Activated CD8-positive, alpha-beta memory T cell treated with anti-CD3 and anti-CD28 coated beads, Interleukin-2, amount 50 U/mL, for 4 hours (primary cell): ENCODE measurements at regions not wholly inside any gene's neighbourhood (a gene's known extent, or its start where the extent isn't known, plus 50 kb on each side); places are given as distances from the start of the nearest gene placed in this dataset.

Source experiments
- DNase-seq: peaks from one replicate; pipeline ENCODE4 v3.0.0-alpha.2; 2020

DNA sequence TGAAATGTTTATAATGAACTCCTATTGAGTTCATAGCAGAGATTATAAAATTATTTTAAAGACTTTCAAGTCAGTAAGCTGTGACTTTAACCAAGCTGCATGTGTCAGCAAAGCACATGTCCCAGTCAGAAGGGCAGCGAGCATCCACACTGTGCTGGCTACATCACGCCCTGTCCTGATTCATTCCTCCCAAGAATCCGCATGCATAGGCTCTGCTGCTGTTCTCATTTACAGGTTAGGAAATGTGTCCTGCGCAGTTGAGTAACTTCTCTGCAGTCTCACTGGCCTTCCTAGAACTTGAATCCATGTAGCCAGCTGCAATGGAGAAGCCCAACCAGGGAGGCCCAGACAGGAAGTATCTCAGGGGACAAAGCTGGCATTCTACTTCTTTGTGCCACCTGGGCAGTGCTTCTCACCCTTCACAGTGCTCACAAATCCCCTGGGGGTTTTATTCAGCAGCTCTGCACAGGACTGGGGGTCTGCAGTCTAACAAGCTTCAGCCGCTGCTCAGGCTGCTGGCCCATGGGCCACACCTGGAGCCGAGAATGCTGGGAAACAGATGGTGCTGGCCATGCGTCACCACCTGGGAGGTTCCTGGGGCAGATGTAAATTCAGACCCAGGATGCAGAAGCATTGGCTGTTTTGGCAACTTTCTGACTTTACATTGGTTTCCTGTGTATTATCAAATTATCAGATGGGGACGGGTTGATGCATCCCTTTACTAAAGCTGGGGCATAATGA lies 192.8 kb upstream of the GDF10 start:
- DNase-seq, result no peak

- no peak for DNase-seq
Measured at GRCh38 chr10:47109906-47110305, 190.1 kb upstream of the GDF10 start.

DNA sequence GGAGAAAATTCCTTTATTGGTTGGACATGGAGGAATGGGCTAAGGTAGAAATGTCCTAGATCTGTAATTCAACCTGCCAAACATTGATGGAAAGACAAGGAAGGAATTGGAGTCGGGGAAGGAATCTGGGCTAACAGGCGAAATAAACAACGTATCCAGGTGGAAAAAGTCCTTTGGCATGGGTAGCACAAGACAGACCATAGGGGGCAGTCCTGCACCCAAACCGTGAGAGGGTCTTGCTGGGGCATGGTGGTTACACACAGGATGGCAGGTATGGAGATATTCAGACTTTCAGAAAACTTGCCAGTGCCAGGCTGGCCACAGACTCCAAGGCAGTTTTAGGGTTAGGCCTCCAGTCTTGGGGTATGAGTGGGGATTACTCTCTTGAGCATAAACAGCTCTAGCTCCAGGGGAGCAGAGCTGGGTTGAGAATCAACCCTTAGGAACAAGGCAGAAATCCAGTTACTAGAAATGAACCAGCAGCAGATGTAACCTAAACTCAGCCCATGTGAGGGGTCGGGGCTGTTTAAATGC lies 188.6 kb upstream of the GDF10 start:
- no peak for DNase-seq

DNA sequence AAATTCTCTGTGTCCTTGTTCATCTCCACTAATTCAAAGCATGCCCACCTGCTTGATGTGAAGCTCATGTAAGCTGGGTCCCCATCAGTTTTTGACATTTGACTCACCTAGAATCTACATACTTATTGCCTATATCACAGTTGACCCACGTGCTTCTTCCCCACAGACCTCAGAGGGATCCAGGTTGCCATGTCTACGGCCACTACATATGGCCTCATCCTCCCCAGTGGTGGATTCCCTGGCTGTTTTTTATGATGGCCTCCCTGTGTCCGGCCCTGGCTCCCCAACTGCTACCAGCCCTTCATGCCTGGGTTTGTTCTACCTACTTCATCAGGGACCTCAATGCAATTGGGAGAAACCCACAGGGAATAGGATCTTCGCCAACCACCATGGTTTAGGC lies 187.4 kb upstream of the GDF10 start:
- DNase-seq, result no peak

GRCh38 chr10:47113907-47114500 lies 186.0 kb upstream of the GDF10 start:
- DNase-seq, result no peak

GRCh38 chr10:47114680-47115186 lies 185.3 kb upstream of the GDF10 start:
- DNase-seq, result no peak

GRCh38 chr10:47115322-47115721 lies 184.7 kb upstream of the GDF10 start:
- no peak for DNase-seq

GRCh38 chr10:47116445-47116844 lies 183.6 kb upstream of the GDF10 start:
- no peak for DNase-seq

GRCh38 chr10:47118326-47118725 lies 181.7 kb upstream of the GDF10 start:
- DNase-seq, result no peak

DNA sequence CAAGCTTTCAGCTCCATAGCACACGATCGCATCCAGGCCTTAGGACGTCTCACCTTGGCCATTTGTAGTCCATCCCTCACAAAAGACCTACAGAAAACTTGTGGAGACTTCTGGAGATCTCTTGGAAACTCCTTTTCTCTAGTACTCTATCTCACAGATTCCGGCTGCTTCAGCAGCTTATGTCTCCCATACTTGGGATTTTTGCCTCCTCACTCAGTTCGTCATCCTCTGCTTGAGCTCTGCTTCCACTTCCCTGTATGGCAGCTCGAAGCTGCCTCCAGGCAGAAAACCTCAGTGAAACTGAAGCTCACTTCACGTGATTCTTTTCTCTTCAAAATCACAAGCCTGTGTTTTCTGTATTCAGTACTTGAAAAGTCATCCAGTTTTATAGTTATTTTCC lies 178.7 kb upstream of the GDF10 start:
- DNase-seq, result no peak

DNA sequence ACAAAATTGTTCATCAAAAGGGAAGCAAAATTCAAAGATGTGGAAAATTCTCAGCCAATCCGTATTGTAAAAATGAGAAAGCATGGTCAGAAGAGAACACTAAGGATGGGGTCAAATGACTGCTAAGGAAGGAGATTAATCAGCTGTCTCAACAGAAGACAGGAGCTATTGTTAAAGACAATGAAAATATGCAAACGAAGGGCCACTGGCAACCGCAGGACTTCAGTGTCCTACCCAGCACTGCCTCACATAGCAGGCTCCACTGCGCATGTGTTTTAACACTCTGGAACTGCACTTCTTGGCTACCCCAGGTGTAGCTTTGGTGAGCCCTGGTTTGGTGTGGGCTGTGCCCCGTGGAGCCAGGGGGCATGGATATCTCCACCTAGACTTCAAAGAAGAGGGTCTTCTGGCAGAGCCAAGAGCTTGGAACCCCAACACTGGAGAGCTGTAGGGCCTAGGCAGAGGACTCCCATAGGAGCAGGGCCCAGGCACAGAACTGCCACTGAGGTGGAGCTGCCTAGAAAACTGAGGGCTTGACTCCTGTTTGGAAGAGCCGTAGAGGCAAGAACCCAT lies 176.2 kb upstream of the GDF10 start:
- no peak for DNase-seq

DNA sequence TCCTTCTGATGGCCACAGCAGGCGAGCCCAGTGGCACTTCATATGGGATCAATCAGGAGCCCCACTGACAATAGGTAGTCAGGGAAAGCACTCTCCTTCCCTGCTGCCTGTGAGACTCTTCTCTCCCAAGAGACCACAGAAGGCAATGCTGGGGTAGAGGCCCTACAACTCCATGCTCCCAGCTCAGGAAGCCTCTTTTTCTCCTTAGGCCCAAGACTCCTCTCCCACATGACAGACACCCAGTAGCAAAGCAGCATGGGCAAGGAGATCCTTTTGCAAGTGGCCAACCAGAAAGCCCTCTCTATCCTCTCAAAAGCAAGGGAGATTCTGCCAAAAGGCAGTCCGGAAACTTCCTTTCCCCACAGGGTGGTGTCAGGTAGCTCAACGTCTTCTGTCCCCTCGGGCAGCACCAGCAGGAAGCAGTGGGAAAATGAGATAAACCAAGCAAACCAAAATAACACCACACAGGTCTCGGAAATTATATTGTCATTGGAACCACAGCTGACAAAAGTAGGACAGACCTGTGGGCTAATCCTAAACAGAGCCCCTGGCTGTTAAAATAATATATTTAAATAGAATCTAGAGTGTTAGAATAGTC lies 172.7 kb upstream of the GDF10 start:
- no peak for DNase-seq

GRCh38 chr10:47130491-47130890 lies 169.5 kb upstream of the GDF10 start:
- no peak for DNase-seq

- DNase-seq, result no peak
Measured at GRCh38 chr10:47133871-47134570, 166.0 kb upstream of the GDF10 start.

DNA sequence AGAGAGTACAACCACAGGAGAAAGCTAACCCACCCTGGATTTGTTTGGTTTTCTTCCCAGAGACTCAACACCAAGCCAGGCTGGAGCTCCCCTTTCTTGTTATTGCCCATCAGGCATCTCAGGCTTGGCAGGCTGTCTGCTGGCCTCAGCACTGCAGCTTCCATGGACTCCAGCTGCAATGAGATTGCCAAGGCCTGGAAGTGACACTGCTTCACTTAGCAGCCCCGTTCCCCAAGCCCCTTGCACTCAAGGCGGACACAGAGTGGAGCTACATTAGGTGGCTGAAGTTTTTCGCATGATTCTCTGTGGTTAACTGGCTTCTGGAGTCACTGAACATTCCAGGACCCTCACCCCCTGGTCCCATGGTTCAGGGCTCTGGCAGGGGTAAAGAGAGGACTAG lies 163.1 kb upstream of the GDF10 start:
- no peak for DNase-seq

- DNase-seq, result no peak
Measured at GRCh38 chr10:47137311-47137851, 162.6 kb upstream of the GDF10 start.

GRCh38 chr10:47139121-47139520 lies 160.9 kb upstream of the GDF10 start:
- DNase-seq, result no peak

- DNase-seq, result no peak
Measured at GRCh38 chr10:47140761-47141348, 159.1 kb upstream of the GDF10 start.

GRCh38 chr10:47141349-47141748 lies 158.6 kb upstream of the GDF10 start:
- DNase-seq, result no peak

DNA sequence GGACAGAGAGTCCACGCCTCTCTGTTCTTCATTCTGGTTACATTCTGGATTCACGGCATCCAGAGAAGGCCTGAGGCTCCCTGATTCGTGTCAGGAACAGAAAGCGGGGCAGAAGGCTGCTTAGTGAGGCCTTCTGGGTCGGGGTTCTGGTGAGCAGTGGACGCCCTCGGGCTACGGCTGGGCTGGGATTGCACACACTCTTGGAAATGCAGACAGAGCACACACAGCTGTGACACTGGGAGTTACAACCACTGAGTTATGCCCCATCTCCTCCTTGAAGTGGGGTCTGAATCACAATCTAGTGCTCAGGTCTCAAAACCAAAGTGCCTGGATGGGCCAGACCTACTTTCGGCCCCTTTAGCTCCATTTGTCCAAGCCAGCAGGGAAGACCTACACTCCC lies 156.9 kb upstream of the GDF10 start:
- DNase-seq, result no peak

- no peak for DNase-seq
Measured at GRCh38 chr10:47143473-47143872, 156.5 kb upstream of the GDF10 start.

- DNase-seq, result no peak
Measured at GRCh38 chr10:47144525-47144924, 155.5 kb upstream of the GDF10 start.
